Activated CD4-positive, CD25-positive, alpha-beta regulatory T cell treated with anti-CD3 and anti-CD28 coated beads, Interleukin-2, amount 50 U/mL, for 16 hours (primary cell): ENCODE measurements at regions not wholly inside any gene's neighbourhood (a gene's known extent, or its start where the extent isn't known, plus 50 kb on each side); places are given as distances from the start of the nearest gene placed in this dataset.
"Not testable (repeated sequence)": the region's sequence is repeated elsewhere in the genome, so short reads cannot be mapped to it uniquely, and the experiment has no call there.

Experiments used
- DNase-seq: peaks from one replicate; pipeline ENCODE4 v3.0.0-alpha.2; 2020; ENCODE audit warnings: low read depth, low spot score

- no peak for DNase-seq
These were observed 1187.2 kb upstream of the CRIM1 start for GRCh38 chr2:35168351-35168750.

GRCh38 chr2:35163948-35164347, 1191.6 kb upstream of the CRIM1 start:
- DNase-seq: no peak

- DNase-seq: no peak
These were observed 1194.7 kb upstream of the CRIM1 start for GRCh38 chr2:35160871-35161270.

- DNase-seq: no peak
These were observed 1229.7 kb upstream of the CRIM1 start for GRCh38 chr2:35125871-35126270.

GRCh38 chr2:35125278-35125677, 1230.3 kb upstream of the CRIM1 start:
- DNase-seq: no peak

GRCh38 chr2:35116151-35116550, 1239.4 kb upstream of the CRIM1 start:
- no peak for DNase-seq

GRCh38 chr2:35114765-35115164, 1240.8 kb upstream of the CRIM1 start:
- no peak for DNase-seq

- not testable (repeated sequence) for DNase-seq
These were observed 1243.2 kb upstream of the CRIM1 start for GRCh38 chr2:35112367-35112766.

- no peak for DNase-seq
These were observed 1251.3 kb upstream of the CRIM1 start for GRCh38 chr2:35104309-35104708.

GRCh38 chr2:35099342-35099741, 1256.2 kb upstream of the CRIM1 start:
- DNase-seq: no peak

- DNase-seq: no peak
These were observed 1273.5 kb upstream of the CRIM1 start for GRCh38 chr2:35082072-35082471.

- no peak for DNase-seq
These were observed 1274.0 kb upstream of the CRIM1 start for GRCh38 chr2:35081622-35082015.

- no peak for DNase-seq
These were observed 1274.5 kb upstream of the CRIM1 start for GRCh38 chr2:35081001-35081621.

GRCh38 chr2:35080231-35080910, 1275.2 kb upstream of the CRIM1 start:
- no peak for DNase-seq

GRCh38 chr2:35067420-35067819, 1288.2 kb upstream of the CRIM1 start:
- DNase-seq: no peak

- DNase-seq: no peak
These were observed 1291.7 kb upstream of the CRIM1 start for GRCh38 chr2:35063836-35064235.

- DNase-seq: no peak
These were observed 1319.7 kb upstream of the CRIM1 start for GRCh38 chr2:35035883-35036282.

GRCh38 chr2:35033748-35034147, 1321.8 kb upstream of the CRIM1 start:
- no peak for DNase-seq

GRCh38 chr2:35023545-35023944, 1332.0 kb upstream of the CRIM1 start:
- no peak for DNase-seq

GRCh38 chr2:35000453-35000852, 1355.1 kb upstream of the CRIM1 start:
- DNase-seq: no peak

GRCh38 chr2:34998741-34999140, 1356.8 kb upstream of the CRIM1 start:
- DNase-seq: no peak

- DNase-seq: no peak
These were observed 1357.8 kb upstream of the CRIM1 start for GRCh38 chr2:34997779-34998178.

- DNase-seq: no peak
These were observed 1360.4 kb upstream of the CRIM1 start for GRCh38 chr2:34995196-34995595.
